ENCODE measurements at regions not wholly inside any gene's neighbourhood (a gene's known extent, or its start where the extent isn't known, plus 50 kb on each side); places are given as distances from the start of the nearest gene placed in this dataset.

- Histone ChIP-seq H3K4me3 (no peak overlapping the region), H3K27me3 (no peaks in the 10 kb centered on the region), H3K9me3 (no peaks in the 10 kb centered on the region), H3K27ac (no peak overlapping the region), H3K36me3 (no peaks in the 10 kb centered on the region), H3K4me1 (peaks cover 0 to 60% (median 9%) of the 10 kb centered on the region in 3 donors)
- intact Hi-C loops (cut with DNase I), result no loop called here
- 76 to 82% methylated on average over 3 of the region's 3 CpGs for WGBS, 2 donors
- no peak for TF ChIP-seq CTCF (IDR thresholded peaks at IDR 0.05)
- TF ChIP-seq POLR2A (IDR thresholded peaks at IDR 0.05), result no peak
- no peak for DNase-seq
These were observed 52.3 kb upstream of the KLF3 start for GRCh38 chr4:38611676-38612075.

- H3K36me3 ChIP-seq, result no peaks in the 10 kb centered on the region
- H3K9me3 ChIP-seq, result no peaks in the 10 kb centered on the region
- DNase-seq, result no peak
- WGBS, 2 donors, result 56 to 68% methylated on average over 6 of the region's 6 CpGs
- H3K4me1 ChIP-seq, result peaks cover 0 to 59% (median 9%) of the 10 kb centered on the region in 3 donors
- H3K4me3 ChIP-seq, result no peak overlapping the region
- intact Hi-C loops (cut with DNase I), result no loop called here
- H3K27me3 ChIP-seq, result no peaks in the 10 kb centered on the region
- H3K27ac ChIP-seq, result peak overlapping the region in 2 of 4 donors; percentile 32 to 37
- TF ChIP-seq CTCF (IDR thresholded peaks at IDR 0.05) (no peak), POLR2A (IDR thresholded peaks at IDR 0.05) (no peak)
These were observed 51.2 kb upstream of the KLF3 start for GRCh38 chr4:38612646-38613414.
